ENCODE measurements at regions not wholly inside any gene's neighbourhood (a gene's known extent, or its start where the extent isn't known, plus 50 kb on each side); places are given as distances from the start of the nearest gene placed in this dataset.
"Not testable (repeated sequence)": the region's sequence is repeated elsewhere in the genome, so short reads cannot be mapped to it uniquely, and the experiment has no call there.

GRCh38 chr9:86600977-86601376 lies 246.8 kb upstream of the TUT7 start:
- DNase-seq, result no peak

GRCh38 chr9:86600291-86600690 lies 246.1 kb upstream of the TUT7 start:
- DNase-seq, result no peak

GRCh38 chr9:86599561-86599960 lies 245.4 kb upstream of the TUT7 start:
- no peak for DNase-seq

GRCh38 chr9:86598411-86599239 lies 244.4 kb upstream of the TUT7 start:
- no peak for DNase-seq

- DNase-seq, result no peak
Observed at GRCh38 chr9:86594724-86595123, 240.5 kb upstream of the TUT7 start.

GRCh38 chr9:86591472-86591871 lies 237.3 kb upstream of the TUT7 start:
- DNase-seq, result no peak

- no peak for DNase-seq
Observed at GRCh38 chr9:86589730-86590129, 235.5 kb upstream of the TUT7 start.

- DNase-seq, result no peak
Observed at GRCh38 chr9:86589273-86589672, 235.1 kb upstream of the TUT7 start.

- no peak for DNase-seq
Observed at GRCh38 chr9:86586144-86586494, 231.9 kb upstream of the TUT7 start.

GRCh38 chr9:86585422-86586143 lies 231.4 kb upstream of the TUT7 start:
- DNase-seq, result no peak

GRCh38 chr9:86580688-86581087 lies 226.5 kb upstream of the TUT7 start:
- no peak for DNase-seq

GRCh38 chr9:86578722-86579121 lies 224.5 kb upstream of the TUT7 start:
- no peak for DNase-seq

GRCh38 chr9:86577420-86578333 lies 223.5 kb upstream of the TUT7 start:
- no peak for DNase-seq

GRCh38 chr9:86575825-86576525 lies 221.8 kb upstream of the TUT7 start:
- DNase-seq, result no peak

GRCh38 chr9:86575137-86575536 lies 220.9 kb upstream of the TUT7 start:
- no peak for DNase-seq

GRCh38 chr9:86573886-86574285 lies 219.7 kb upstream of the TUT7 start:
- no peak for DNase-seq

GRCh38 chr9:86572904-86573303 lies 218.7 kb upstream of the TUT7 start:
- no peak for DNase-seq

GRCh38 chr9:86565603-86566002 lies 211.4 kb upstream of the TUT7 start:
- not testable (repeated sequence) for DNase-seq

GRCh38 chr9:86563936-86564335 lies 209.7 kb upstream of the TUT7 start:
- DNase-seq, result no peak

GRCh38 chr9:86563350-86563749 lies 209.1 kb upstream of the TUT7 start:
- DNase-seq, result no peak

GRCh38 chr9:86562691-86563090 lies 208.5 kb upstream of the TUT7 start:
- no peak for DNase-seq

GRCh38 chr9:86557918-86558317 lies 203.7 kb upstream of the TUT7 start:
- no peak for DNase-seq
